HL-60 (cell line): ENCODE measurements at regions not wholly inside any gene's neighbourhood (a gene's known extent, or its start where the extent isn't known, plus 50 kb on each side); places are given as distances from the start of the nearest gene placed in this dataset.

Source experiments
- DNase-seq, 2 experiments: peaks; one replicate each; pipeline ENCODE4 v3.0.0-alpha.2; 2010 to 2020; ENCODE audit warnings: low read depth in 1 of 2, low spot score in 1 of 2
- H3K27ac ChIP-seq: fragments of 250-450 bp; sonication (Bioruptor Pico); replicated peaks from 2 replicates; pipeline ENCODE4 v1.5.1; 2020; ENCODE audit warnings: mild to moderate bottlenecking, moderate library complexity
- H3K27me3 ChIP-seq: fragments of 250-450 bp; sonication (Bioruptor Pico); 2 replicates; pipeline ENCODE4 v1.5.1; 2021; ENCODE audit warnings: mild to moderate bottlenecking, moderate library complexity; ENCODE audit not compliant: insufficient read depth, poor library complexity, severe bottlenecking
- H3K4me3 ChIP-seq: replicated peaks from 2 replicates; pipeline ENCODE4 v1.5.1; 2011; ENCODE audit warnings: mild to moderate bottlenecking, control low read depth, low read length; ENCODE audit not compliant: insufficient read depth
- CTCF ChIP-seq: IDR thresholded peaks from one replicate; pipeline ENCODE4 v1.5.1; 2011; ENCODE audit warnings: low read length, control low read depth, inconsistent platforms; ENCODE audit not compliant: insufficient read depth
- GABPA ChIP-seq: IDR thresholded peaks from 2 replicates; pipeline ENCODE4 v1.6.1; 2012; ENCODE audit warnings: low read depth
- POLR2AphosphoS5 ChIP-seq: IDR thresholded peaks from 2 replicates; pipeline ENCODE4 v1.6.1; 2012; ENCODE audit warnings: low read depth
- REST ChIP-seq: IDR thresholded peaks from 2 replicates; pipeline ENCODE4 v1.6.1; 2012; ENCODE audit warnings: low read depth; ENCODE audit not compliant: insufficient replicate concordance
- SPI1 ChIP-seq: IDR thresholded peaks from 2 replicates; pipeline ENCODE4 v1.6.1; 2012; ENCODE audit warnings: low read depth, mild to moderate bottlenecking, borderline replicate concordance

- no peak overlapping the region for H3K4me3 ChIP-seq
- TF ChIP-seq REST: no peak
- no peak for TF ChIP-seq GABPA
- no peak for TF ChIP-seq CTCF
- no peak for TF ChIP-seq POLR2AphosphoS5
- no peak for TF ChIP-seq SPI1
- no peaks in the 10 kb centered on the region for H3K27me3 ChIP-seq
- DNase-seq: no peak
- no peak overlapping the region for H3K27ac ChIP-seq
Measured at GRCh38 chr12:5294274-5295070, 137.4 kb upstream of the NTF3 start.

- no peak for DNase-seq
- Histone ChIP-seq H3K4me3 (no peak overlapping the region), H3K27ac (no peak overlapping the region), H3K27me3 (no peaks in the 10 kb centered on the region)
- TF ChIP-seq CTCF (no peak), GABPA (no peak), SPI1 (no peak), REST (no peak), POLR2AphosphoS5 (no peak)
Measured at GRCh38 chr12:5295151-5295550, 136.8 kb upstream of the NTF3 start.

- no peak overlapping the region for H3K4me3 ChIP-seq
- no peaks in the 10 kb centered on the region for H3K27me3 ChIP-seq
- H3K27ac ChIP-seq: no peak overlapping the region
- no peak for DNase-seq
- TF ChIP-seq CTCF: no peak
- TF ChIP-seq REST: no peak
- TF ChIP-seq GABPA: no peak
- TF ChIP-seq SPI1: no peak
- no peak for TF ChIP-seq POLR2AphosphoS5
Measured at GRCh38 chr12:5295996-5296395, 135.9 kb upstream of the NTF3 start.
